ENCODE measurements at regions not wholly inside any gene's neighbourhood (a gene's known extent, or its start where the extent isn't known, plus 50 kb on each side); places are given as distances from the start of the nearest gene placed in this dataset.

DNA sequence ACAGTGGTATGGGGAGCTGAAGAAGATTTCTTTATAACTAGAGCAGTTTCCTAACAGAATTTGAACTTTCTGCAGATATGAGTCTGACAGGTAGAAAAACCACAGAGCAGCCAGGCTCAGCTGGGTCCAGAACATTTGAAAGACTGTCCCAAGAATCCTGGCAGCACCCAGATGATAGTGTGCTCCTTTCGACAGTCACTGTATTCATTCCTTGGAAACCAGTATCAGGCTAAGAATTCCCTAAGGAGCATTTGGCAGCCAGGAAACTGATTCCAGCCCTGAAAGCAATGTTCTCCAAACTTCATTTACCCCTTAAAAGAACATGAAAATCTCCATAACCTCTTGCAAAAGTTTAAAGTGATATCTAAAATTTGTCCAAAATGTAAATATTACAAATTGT lies 123.0 kb upstream of the MTAP start:
- TF ChIP-seq, protein P1, sequence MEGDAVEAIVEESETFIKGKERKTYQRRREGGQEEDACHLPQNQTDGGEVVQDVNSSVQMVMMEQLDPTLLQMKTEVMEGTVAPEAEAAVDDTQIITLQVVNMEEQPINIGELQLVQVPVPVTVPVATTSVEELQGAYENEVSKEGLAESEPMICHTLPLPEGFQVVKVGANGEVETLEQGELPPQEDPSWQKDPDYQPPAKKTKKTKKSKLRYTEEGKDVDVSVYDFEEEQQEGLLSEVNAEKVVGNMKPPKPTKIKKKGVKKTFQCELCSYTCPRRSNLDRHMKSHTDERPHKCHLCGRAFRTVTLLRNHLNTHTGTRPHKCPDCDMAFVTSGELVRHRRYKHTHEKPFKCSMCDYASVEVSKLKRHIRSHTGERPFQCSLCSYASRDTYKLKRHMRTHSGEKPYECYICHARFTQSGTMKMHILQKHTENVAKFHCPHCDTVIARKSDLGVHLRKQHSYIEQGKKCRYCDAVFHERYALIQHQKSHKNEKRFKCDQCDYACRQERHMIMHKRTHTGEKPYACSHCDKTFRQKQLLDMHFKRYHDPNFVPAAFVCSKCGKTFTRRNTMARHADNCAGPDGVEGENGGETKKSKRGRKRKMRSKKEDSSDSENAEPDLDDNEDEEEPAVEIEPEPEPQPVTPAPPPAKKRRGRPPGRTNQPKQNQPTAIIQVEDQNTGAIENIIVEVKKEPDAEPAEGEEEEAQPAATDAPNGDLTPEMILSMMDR (IDR thresholded peaks at IDR 0.05; ENCODE audit: low read length) = no peak
- no peak for TF ChIP-seq EZH2phosphoT487 (IDR thresholded peaks at IDR 0.05; ENCODE audit: low read length)

Measured in MM.1S (cell line).